IgD-negative memory B cell (primary cell): ENCODE measurements at regions not wholly inside any gene's neighbourhood (a gene's known extent, or its start where the extent isn't known, plus 50 kb on each side); places are given as distances from the start of the nearest gene placed in this dataset.

Experiments
- H3K27ac Mint-ChIP-seq, 3 donors: one replicate each; pipeline ENCODE4 v1.8.0; 2020 to 2022; ENCODE audit warnings: mild to moderate bottlenecking in 3 of 3, mixed read lengths in 3 of 3, moderate library complexity in 1 of 3
- H3K27me3 Mint-ChIP-seq: one replicate; pipeline ENCODE4 v1.8.0; 2021; ENCODE audit warnings: mixed read lengths
- H3K36me3 Mint-ChIP-seq: one replicate; pipeline ENCODE4 v1.8.0; 2020; ENCODE audit warnings: mild to moderate bottlenecking, mixed read lengths
- H3K4me1 Mint-ChIP-seq, 3 donors: one replicate each; pipeline ENCODE4 v1.8.0; 2020 to 2022; ENCODE audit warnings: mixed read lengths in 3 of 3, mild to moderate bottlenecking in 1 of 3
- H3K4me3 Mint-ChIP-seq, 4 donors: one replicate each; pipeline ENCODE4 v1.8.0; 2020 to 2022; ENCODE audit warnings: mild to moderate bottlenecking in 4 of 4, mixed read lengths in 4 of 4, moderate library complexity in 3 of 4
- H3K9me3 Mint-ChIP-seq, 3 donors: one replicate each; pipeline ENCODE4 v1.8.0; 2020 to 2021; ENCODE audit warnings: mixed read lengths in 3 of 3, mild to moderate bottlenecking in 1 of 3

DNA sequence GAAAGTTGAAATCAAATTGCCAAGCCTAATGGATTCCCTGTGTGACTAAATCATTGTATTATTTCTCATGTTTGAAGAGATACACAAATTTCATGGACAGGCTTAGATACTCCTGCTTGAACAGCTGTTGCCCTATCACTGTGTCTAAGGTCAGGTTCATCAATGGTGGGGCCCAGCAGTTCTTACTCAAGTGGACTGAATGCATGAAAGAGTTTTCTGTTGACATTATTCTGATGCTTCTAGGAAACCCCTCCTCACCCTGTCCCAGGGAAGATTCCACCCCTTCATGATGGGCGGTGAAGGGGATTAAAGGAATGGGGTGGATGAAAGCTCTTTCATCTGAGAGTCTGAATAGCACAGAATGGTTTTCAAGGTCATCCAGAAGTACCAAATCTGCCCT is 148.8 kb downstream of the INO80D start:
- peaks cover 4% of the 10 kb centered on the region for H3K27me3 Mint-ChIP-seq
- no peaks in the 10 kb centered on the region for H3K36me3 Mint-ChIP-seq
- no peaks in the 10 kb centered on the region for H3K4me1 Mint-ChIP-seq
- no peaks in the 10 kb centered on the region for H3K9me3 Mint-ChIP-seq
- no peak overlapping the region for H3K4me3 Mint-ChIP-seq
- H3K27ac Mint-ChIP-seq, result no peak overlapping the region

DNA sequence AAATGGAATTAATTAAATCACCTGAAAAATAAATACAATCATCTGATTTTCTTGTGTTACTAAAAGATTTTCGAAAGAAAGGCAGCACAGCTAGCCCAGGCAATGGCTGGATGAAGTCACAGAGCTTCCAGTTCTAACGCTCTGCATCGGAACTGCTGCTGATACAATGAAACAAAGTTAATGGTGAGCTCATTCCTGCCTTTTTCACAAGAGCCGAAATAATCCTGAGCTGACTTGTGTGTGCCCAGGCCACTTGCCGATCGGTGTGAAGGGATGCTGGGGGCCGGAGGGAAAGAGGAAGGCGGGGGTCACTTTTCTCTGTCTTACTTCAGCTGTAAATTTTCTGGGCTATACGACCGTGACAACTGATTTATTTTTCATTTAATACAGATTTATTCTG is 149.5 kb downstream of the INO80D start:
- no peaks in the 10 kb centered on the region for H3K4me1 Mint-ChIP-seq
- H3K4me3 Mint-ChIP-seq, result no peak overlapping the region
- H3K36me3 Mint-ChIP-seq, result no peaks in the 10 kb centered on the region
- no peak overlapping the region for H3K27ac Mint-ChIP-seq
- no peaks in the 10 kb centered on the region for H3K9me3 Mint-ChIP-seq
- peaks cover 4% of the 10 kb centered on the region for H3K27me3 Mint-ChIP-seq

DNA sequence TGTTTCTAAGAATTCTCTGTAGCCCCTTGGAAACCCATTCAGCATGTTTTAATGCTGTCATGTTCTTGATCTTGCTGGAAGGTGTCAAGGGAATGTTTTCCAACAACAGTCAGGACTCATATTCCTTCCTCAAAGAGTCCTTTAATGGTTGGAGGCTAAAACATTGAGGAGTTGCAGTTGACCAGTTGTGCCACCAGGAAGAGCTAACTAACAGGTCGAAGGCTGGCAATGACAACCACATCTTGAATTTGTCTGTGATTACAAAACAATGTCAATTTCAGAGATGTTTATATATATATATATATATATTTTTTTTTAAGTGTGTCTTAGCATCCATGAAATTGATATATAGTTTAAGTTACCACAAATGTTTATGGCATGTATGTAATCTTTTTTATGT is 151.5 kb downstream of the INO80D start:
- H3K27me3 Mint-ChIP-seq, result peaks cover 2% of the 10 kb centered on the region
- H3K36me3 Mint-ChIP-seq, result no peaks in the 10 kb centered on the region
- H3K9me3 Mint-ChIP-seq, result no peaks in the 10 kb centered on the region
- no peak overlapping the region for H3K4me3 Mint-ChIP-seq
- no peaks in the 10 kb centered on the region for H3K4me1 Mint-ChIP-seq
- H3K27ac Mint-ChIP-seq, result no peak overlapping the region

DNA sequence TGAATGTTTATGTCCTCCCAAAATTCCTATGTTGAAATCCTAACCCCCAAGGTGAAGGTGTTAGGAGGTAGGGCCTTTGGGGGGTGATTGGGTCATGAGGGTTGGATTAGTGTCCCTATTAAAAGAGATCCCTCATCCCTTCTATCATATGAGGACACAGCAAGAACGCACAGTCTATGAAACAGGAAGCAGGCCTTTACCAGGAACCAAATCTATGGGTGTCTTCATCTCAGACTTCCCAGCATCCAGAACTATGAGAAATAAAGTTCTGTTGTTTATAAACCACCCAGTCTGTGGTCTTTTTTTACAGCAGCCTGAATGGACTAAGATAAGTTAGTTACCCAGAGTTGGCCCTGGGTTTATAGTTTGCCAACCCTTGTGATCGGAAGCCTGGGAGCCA is 153.1 kb downstream of the INO80D start:
- Mint-ChIP-seq H3K27ac (no peak overlapping the region), H3K4me1 (no peaks in the 10 kb centered on the region), H3K27me3 (no peaks in the 10 kb centered on the region), H3K36me3 (no peaks in the 10 kb centered on the region), H3K4me3 (peak overlapping the region in 1 of 4 donors; percentile 44), H3K9me3 (no peaks in the 10 kb centered on the region)

DNA sequence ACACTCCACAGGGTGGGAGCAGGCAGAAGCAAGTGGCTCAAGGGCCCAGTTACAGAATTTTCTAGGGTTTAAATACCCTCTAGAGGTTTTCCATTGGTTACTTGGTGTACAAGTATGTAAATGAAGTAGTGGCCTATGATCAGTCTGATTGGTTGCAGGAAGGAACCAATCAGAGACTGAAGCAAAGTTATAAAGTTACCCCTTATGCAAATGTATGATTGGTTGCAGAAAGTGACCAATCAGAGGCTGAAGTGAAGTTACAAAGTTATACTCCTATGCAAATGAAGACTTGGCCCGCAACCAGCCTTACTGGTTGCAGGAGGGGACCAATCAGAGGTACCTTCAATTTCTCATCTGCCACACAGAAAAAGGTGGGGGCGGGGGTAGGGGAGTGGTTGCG is 154.6 kb downstream of the INO80D start:
- Mint-ChIP-seq H3K9me3 (no peaks in the 10 kb centered on the region), H3K36me3 (no peaks in the 10 kb centered on the region), H3K27ac (no peak overlapping the region), H3K4me1 (peaks cover 0 to 1% (median 0%) of the 10 kb centered on the region in 3 donors), H3K27me3 (peaks cover 7% of the 10 kb centered on the region), H3K4me3 (no peak overlapping the region)

DNA sequence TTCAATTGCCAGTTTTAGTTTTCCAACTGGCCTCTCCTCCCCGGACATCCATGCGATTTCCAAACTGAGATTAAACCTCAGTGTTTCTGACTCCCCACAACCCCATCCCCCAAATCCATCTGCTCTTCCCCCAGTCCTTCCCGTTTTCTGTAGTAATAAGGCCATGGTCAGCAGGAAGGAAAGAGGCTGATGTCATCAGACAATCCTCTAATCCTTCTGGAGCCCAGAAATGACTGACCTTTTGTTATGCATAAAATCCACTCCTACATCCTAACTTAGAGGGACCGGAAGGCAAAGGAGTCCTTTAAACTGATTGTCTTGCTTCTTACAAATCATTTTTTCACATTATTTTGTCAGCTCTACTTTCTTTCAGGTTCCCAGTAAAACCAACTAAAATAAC is 155.8 kb downstream of the INO80D start:
- peaks cover 0 to 1% (median 0%) of the 10 kb centered on the region in 3 donors for H3K4me1 Mint-ChIP-seq
- no peak overlapping the region for H3K4me3 Mint-ChIP-seq
- no peaks in the 10 kb centered on the region for H3K9me3 Mint-ChIP-seq
- no peak overlapping the region for H3K27ac Mint-ChIP-seq
- H3K27me3 Mint-ChIP-seq, result peaks cover 16% of the 10 kb centered on the region
- H3K36me3 Mint-ChIP-seq, result no peaks in the 10 kb centered on the region

DNA sequence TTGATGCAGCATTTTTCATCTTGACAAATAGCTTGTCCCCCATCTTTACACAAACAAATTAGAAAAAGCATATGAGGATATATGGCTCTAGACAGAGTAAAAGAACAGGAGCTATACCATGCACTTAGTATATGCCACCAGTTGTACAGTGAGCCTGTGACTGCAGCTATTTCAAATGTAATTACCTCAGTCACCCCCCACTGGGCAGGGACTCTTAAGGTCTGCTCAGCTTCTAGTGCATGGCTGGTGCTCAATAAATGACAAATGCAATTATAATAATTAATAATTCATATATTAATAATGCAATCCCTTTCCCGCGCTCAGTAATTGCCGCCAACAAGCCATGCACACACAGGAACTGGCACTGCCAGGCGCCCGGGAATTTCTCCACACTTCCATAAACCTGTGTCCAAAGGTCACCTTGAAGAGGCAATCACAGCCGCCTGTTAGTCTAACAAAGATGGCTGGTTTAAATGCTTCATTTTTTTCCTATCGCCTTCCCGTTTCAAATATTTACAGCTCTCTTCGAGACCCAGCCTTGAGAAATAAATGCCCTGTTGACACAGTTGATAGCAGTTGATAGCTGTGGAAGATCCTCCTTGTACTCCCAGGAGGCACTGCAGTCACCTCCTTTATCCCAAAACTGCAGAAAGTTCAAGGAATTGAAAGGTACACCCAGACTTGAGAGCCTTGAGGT is 156.6 kb downstream of the INO80D start:
- H3K36me3 Mint-ChIP-seq, result no peaks in the 10 kb centered on the region
- peaks cover 0 to 1% (median 0%) of the 10 kb centered on the region in 3 donors for H3K4me1 Mint-ChIP-seq
- H3K4me3 Mint-ChIP-seq, result no peak overlapping the region
- H3K9me3 Mint-ChIP-seq, result no peaks in the 10 kb centered on the region
- H3K27me3 Mint-ChIP-seq, result peaks cover 18% of the 10 kb centered on the region
- H3K27ac Mint-ChIP-seq, result no peak overlapping the region

DNA sequence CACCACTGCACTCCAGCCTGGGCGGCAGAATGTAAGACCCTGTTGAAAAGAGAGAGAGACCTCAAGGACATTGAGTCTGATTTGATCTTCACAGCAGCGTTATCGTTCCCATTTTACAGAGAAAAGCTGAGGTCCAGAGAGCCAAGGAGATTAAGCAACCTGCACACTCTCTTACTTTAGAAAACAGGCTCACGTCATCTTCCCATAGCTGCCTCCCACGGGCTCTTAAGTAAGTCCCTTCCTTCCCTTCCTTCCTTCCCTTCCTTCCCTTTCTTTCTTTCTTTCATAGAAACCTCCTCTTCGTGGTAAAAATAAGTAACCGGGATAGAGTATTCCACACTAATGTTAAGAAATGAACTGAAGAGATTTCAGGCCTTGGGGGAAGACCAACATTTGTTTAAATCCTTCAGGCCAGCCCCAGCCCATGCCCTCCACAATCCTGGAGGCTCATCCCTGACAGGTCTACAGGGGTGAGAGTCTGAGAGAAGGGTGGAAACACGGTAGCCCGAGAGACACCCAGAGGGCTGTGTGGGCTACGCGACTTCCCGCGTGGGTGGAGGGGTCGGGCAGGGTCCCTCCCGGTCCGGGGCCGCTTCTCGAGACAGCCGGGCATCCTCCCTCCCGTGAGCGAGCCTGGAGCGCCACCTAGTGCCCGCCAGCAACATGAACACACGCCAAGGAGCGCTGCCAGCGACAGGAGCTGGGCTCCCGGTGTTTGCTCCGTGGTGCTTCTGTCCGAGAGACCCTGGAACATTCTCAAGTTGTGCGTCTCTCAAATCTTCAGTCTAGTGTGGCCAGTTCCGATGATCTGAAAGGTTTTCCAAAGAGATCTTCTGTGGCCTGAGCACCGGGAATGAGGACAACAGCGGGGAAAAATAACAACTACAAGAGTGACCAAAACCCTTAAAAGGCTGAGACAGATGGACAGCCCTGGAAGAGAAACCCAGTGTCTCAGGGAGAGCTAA is 160.3 kb downstream of the INO80D start:
- Mint-ChIP-seq H3K27me3 (peaks cover 21% of the 10 kb centered on the region), H3K4me3 (no peak overlapping the region), H3K27ac (no peak overlapping the region), H3K4me1 (peaks cover 0 to 1% (median 0%) of the 10 kb centered on the region in 3 donors), H3K9me3 (no peaks in the 10 kb centered on the region), H3K36me3 (no peaks in the 10 kb centered on the region)

DNA sequence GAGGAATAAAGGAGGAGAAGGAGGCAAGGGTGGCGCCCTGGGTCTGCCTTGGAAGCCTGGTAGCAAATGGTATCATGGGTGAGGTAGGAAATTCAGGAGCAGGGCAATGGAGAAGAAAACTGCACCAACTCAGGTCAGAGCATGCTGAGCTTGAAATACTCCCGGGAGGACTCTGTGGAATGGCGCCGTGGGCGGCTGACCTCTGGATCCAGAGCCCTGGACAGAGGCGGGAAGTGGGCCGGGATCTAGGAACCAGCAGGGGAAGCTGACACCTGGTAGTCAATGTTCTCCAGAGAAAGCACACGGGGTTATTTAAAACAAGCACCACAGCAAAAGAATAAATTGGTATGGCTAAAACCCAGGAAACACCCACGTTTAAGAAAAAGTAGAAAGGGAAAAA is 161.3 kb downstream of the INO80D start:
- H3K4me3 Mint-ChIP-seq, result no peak overlapping the region
- H3K36me3 Mint-ChIP-seq, result no peaks in the 10 kb centered on the region
- H3K9me3 Mint-ChIP-seq, result peaks cover 0 to 1% (median 0%) of the 10 kb centered on the region in 3 donors
- peaks cover 0 to 1% (median 0%) of the 10 kb centered on the region in 3 donors for H3K4me1 Mint-ChIP-seq
- peaks cover 21% of the 10 kb centered on the region for H3K27me3 Mint-ChIP-seq
- H3K27ac Mint-ChIP-seq, result no peak overlapping the region

DNA sequence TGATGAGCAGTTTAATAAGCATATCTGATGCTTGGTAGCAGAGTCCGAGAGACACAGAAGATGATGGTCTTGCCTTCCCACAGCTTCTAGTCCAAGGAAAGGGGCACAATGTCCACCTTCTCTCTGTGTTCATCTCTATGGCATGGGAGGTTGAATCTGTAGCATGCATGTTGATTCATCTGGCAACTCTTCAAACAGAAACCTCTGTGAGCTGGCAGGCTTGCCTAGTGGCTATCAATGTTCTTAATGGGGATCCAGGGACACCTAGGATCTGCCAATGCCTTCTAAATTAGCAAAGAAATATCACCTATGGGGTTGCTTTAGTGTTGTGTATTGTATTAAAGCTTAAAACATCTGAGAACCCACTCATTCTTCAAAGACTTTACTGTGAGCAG is 170.8 kb downstream of the INO80D start:
- Mint-ChIP-seq H3K27me3 (peaks cover 2% of the 10 kb centered on the region), H3K4me3 (no peak overlapping the region), H3K9me3 (peaks cover 0 to 3% (median 0%) of the 10 kb centered on the region in 3 donors), H3K4me1 (peaks cover 0 to 2% (median 1%) of the 10 kb centered on the region in 3 donors), H3K36me3 (no peaks in the 10 kb centered on the region), H3K27ac (peak overlapping the region in 1 of 3 donors; percentile 9)

DNA sequence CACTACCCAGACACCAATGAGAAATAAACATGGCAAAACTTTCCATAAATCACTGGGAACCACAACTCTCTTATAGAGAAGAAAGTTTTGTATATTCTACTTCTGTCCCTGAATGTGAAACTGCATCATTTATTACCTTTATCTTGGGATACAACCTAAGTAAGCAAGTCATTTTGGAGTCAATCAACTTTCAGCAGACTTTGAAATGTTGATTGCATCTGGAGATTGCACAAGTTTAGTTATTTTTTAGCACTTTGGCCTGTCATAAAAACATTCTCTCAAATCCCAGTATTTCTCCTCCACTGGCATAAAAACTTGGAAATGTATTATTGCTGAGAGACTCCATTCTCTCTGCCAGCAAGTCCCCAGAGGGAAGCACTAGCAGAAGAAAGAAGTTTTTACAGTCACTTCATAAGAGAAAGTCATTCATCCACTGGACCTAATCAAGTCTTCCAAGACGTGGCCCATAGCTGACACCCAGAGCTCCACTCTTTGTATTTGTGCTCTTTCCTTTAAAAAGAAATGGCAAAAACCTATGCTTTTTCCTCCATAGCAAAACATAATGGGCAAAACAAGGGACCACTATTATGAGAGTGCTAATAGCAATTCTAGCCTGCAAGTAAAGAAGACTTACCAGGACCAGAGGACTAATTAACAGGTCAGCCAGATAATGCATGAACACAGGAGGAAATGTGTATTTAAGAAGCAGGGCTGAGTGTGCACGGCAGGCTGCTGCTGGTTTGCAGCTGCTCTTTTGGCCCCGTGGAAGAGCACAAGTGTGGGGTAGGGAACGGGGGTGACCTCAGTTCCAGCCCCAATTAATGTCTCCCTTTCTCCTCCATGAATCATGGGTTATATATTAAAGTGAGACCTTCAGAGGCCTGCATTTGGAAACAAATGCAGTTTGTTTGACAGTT is 171.5 kb downstream of the INO80D start:
- Mint-ChIP-seq H3K9me3 (peaks cover 0 to 3% (median 0%) of the 10 kb centered on the region in 3 donors), H3K4me1 (peaks cover 0 to 2% (median 1%) of the 10 kb centered on the region in 3 donors), H3K27ac (peak overlapping the region in 1 of 3 donors; percentile 9), H3K36me3 (no peaks in the 10 kb centered on the region), H3K27me3 (peaks cover 4% of the 10 kb centered on the region), H3K4me3 (no peak overlapping the region)

DNA sequence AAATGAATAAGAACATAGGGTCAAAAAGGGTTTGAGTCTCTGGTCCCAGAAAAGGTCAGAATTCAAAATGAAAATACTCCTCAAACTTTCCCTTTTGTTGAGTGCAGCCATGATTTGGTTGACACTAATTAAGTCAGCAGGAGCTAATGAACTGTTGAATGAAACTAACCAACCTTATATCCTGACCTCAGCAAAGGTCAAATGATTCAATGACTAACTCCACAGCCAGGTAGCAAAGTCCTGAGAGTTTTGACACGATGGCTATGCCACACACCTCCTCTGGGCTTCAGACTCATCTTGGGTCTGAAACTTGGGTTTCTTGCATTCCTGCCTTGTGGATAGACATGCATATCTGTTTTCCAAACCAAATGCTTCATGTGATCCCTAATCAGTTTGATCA is 172.3 kb downstream of the INO80D start:
- no peak overlapping the region for H3K27ac Mint-ChIP-seq
- no peak overlapping the region for H3K4me3 Mint-ChIP-seq
- peaks cover 0 to 2% (median 1%) of the 10 kb centered on the region in 3 donors for H3K4me1 Mint-ChIP-seq
- peaks cover 7% of the 10 kb centered on the region for H3K27me3 Mint-ChIP-seq
- H3K9me3 Mint-ChIP-seq, result no peaks in the 10 kb centered on the region
- no peaks in the 10 kb centered on the region for H3K36me3 Mint-ChIP-seq

DNA sequence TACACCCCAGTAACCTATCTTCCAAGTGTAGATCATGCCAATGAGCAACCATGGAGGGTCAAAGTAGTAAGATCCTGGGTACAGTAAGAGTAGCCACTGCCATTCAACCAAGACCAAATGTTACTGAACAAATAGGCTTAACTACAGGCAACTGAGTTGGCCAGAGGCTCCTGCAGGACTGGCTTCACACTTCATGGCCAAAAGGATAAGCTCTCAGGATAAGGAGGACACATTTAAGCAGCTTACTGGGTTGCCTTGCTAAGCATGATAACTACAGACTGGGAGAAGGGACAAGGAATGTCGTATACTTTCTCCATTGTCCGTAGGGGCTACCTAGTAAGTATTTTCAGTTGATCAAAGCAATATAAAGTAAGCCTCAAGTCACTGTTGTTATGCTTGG is 174.7 kb downstream of the INO80D start:
- Mint-ChIP-seq H3K4me3 (no peak overlapping the region), H3K27ac (no peak overlapping the region), H3K4me1 (peaks cover 0 to 2% (median 1%) of the 10 kb centered on the region in 3 donors), H3K36me3 (no peaks in the 10 kb centered on the region), H3K9me3 (peaks cover 0 to 2% (median 0%) of the 10 kb centered on the region in 3 donors), H3K27me3 (peaks cover 7% of the 10 kb centered on the region)

DNA sequence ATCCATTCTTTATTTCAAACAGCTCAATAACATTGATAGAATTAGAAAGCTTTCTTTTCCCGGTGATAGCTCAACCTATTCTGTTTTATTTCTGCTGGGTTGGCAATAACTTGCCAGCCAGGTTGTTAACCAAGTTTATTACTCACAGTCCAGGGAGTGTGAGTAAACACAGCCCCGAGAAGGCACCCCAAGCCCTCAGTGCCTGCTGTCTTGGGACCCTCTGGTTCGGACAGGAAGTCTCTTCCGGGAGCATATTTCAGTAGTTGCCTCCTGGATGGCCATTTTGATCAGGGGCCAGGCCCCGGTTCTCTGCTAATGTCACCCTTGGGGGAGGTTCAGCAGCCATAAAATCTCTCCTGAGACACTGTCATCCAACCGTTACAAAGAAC is 176.8 kb downstream of the INO80D start:
- no peak overlapping the region for H3K4me3 Mint-ChIP-seq
- H3K4me1 Mint-ChIP-seq, result peaks cover 0 to 2% (median 1%) of the 10 kb centered on the region in 3 donors
- peaks cover 0 to 2% (median 0%) of the 10 kb centered on the region in 3 donors for H3K9me3 Mint-ChIP-seq
- H3K36me3 Mint-ChIP-seq, result no peaks in the 10 kb centered on the region
- no peak overlapping the region for H3K27ac Mint-ChIP-seq
- H3K27me3 Mint-ChIP-seq, result peaks cover 7% of the 10 kb centered on the region
